ENCODE measurements at regions not wholly inside any gene's neighbourhood (a gene's known extent, or its start where the extent isn't known, plus 50 kb on each side); places are given as distances from the start of the nearest gene placed in this dataset.
A peak's percentile ranks its signal among the peaks of the same experiment; 100 is the strongest.

DNA sequence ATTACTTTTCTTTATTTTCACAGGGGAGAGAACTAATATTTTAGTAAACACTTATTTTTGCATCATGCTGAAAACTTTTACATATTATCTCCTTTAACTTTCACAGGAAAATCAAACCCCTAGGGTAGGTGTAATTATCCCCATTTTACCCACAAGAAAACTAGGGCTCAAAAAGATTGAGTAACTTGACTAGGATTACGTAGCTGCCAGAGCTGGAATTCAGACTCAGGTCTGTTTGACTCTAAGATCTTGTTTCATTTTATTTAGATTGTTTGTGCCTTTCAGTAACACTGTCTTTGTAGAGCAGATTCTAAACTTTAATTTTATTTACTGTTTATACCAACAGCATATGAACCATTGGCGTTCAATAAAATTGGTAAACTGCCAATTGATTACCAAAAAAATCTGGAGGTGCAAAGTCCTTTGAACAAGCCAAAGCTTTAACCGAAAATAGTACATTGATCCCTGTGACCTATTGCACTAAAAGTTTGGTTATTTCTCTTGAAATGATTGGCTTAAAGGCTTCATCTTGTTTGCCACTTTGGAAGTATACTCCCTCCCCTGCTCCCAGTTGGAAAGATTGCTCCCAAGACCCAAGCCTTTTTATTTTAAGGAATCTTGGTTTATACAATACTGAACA is 71.0 kb upstream of the WDR26 start:
- FAIRE-seq, result no peak

- FAIRE-seq, result no peak
These were observed 71.7 kb upstream of the WDR26 start for GRCh38 chr1:224506141-224506814.

DNA sequence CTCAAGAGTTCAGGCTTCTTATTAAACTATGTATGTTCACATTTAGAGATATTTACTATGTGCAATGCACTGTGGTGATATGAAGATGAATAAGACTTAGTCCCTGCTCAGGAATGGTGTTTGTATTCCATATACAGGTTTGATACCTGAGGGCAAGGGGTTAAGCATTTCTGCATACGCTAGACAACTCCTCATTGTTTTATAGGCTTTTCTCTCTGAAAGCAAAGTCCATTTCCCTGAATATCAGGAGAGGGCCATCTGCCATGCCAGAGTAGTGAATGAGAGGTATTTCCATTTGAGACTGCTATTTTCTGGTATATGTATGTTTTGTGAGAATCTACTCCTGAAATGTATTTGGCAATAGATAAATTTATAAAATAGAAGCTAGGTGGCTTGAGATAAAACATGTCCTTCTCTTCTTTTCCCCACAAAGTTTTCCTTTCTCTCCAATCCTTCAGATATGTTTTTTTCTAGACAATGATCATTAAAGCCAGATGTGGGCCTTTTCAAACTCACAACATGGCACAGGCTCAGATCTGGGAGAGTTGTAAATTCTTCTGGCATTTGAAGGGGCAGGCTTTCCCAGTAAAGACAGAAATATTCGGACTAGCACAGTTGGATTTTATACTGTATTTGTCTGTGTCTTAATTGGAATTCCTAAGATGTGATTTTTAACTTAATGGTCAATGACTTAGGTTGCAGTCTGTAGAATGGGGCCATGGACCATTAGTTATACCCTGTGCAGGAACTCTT is 73.3 kb upstream of the WDR26 start:
- FAIRE-seq, result no peak

DNA sequence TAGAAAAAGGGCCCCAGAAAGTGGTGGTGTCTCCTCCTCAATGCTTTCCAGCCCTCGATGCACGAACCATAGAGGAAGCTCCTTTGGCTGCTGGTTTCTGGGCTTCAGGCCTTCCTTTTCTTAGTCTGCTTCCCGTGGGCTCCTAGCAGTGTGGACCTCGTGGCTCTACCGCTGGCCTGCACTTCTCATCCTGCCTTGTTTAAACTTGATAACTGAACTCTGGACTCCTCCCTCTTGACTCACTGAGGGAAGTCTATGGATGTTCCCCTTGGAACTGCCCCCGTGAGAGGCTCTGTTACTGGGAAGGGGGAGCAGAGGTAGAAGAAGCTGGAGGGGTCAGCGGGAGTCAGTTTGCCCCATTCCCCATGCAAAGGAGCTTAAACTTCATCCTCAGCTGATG is 75.3 kb upstream of the WDR26 start:
- no peak for FAIRE-seq

- no peak for FAIRE-seq
These were observed 76.5 kb upstream of the WDR26 start for GRCh38 chr1:224510880-224511645.

GRCh38 chr1:224512600-224513151 is 78.1 kb upstream of the WDR26 start:
- no peak for FAIRE-seq

- FAIRE-seq, result no peak
These were observed 78.8 kb upstream of the WDR26 start for GRCh38 chr1:224513383-224513782.

DNA sequence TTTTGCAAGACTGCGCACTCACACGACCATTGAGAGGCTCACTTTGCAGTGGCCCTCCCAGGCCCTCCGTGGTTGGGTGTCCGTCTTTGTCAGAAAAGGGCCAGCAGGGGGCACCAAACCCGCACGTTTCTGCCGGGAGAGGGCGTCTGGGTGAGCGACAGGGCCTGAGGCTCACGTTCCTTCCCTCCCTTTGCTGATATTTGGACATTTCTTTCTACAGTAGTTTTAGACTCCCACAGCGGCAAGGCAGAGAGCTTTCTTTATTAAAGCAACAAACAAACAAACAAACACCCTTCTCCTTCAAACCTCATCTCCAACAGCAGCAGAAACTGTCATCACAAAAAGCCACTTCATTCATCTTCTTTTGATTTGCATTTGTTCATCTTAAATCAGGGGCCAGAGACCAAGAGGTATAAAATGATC is 79.2 kb upstream of the WDR26 start:
- peak; percentile 91 for FAIRE-seq

DNA sequence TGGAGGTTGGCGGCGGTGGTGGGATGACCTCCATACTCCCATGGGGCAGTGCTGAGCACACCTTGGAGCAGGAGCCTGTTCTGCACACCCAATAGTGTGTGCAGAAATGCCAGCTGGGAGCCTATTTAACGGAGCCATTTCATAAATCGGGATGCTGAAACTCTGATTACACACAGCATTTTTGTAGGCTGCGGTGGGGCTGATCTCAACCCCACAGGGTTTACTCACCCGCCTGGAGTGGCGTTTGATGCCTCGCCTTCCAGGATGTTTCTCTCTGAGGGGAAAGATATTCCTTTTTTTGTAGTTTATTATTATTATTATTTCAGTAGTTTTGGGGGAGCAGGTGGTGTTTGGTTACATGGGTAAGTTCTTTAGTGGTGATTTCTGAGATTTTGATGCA is 82.6 kb upstream of the WDR26 start:
- FAIRE-seq, result no peak

- no peak for FAIRE-seq
These were observed 83.9 kb upstream of the WDR26 start for GRCh38 chr1:224518528-224518927.

DNA sequence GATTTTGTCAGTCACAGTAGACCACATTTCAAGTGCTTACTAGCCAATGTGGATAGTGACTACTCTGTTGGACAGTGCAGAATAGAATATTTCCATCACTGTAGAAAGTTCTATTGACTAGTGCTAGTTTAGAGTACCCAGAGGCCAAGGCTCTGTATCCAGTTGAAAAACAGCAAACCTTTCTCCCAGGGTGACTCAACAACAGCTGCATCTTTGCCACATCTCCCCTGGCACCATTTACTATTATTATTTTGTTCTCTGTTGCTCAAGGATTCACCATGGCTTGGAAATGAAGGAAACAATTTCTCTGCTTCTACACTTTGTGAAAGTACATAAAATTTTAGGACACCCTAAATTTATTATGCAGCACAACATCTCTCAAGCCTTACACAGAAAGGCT is 85.3 kb upstream of the WDR26 start:
- FAIRE-seq, result no peak

- no peak for FAIRE-seq
These were observed 86.2 kb upstream of the WDR26 start for GRCh38 chr1:224520808-224521207.

GRCh38 chr1:224521904-224522734 is 87.5 kb upstream of the WDR26 start:
- no peak for FAIRE-seq

DNA sequence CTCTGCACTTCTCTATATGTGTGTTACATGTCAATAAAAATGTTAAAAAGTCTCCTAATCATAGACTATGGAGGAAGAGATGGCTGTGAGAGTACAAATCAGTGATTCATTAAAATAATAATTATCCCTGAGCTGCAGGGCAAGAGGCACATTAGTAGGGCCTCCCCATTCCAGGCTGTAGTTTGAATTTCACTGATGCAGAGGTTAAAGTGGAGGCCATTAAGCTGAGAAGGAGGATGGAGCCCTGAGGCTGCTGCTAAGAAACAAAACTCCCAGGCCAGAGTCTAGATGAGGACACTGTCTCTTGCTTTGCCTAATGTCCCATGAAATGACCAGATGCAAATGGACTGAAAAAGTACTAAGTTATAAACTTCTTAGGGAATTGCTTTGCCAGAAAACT is 89.1 kb upstream of the WDR26 start:
- FAIRE-seq, result no peak

- FAIRE-seq, result no peak
These were observed 90.1 kb upstream of the WDR26 start for GRCh38 chr1:224524679-224525078.

- FAIRE-seq, result no peak
These were observed 90.6 kb upstream of the CNIH3 start for GRCh38 chr1:224525411-224526040.

DNA sequence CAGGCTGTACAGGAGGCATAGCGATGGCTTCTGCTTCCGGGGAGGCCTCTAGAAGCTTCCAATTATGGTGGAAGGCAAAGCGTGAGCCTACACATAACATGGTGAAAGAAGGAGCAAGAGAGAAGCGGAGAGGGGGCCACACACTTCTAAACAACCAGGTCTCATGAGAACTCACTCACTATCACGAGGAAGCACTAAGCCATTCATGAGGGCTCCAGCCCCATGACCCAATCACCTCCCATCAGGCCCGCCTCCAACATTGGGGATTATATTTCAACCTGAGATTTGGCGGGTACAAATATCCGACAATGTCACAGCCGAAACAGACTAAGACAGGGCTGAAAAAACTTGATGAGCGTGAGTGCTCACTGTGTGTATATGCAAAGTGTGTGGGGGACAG is 89.3 kb upstream of the CNIH3 start:
- no peak for FAIRE-seq

DNA sequence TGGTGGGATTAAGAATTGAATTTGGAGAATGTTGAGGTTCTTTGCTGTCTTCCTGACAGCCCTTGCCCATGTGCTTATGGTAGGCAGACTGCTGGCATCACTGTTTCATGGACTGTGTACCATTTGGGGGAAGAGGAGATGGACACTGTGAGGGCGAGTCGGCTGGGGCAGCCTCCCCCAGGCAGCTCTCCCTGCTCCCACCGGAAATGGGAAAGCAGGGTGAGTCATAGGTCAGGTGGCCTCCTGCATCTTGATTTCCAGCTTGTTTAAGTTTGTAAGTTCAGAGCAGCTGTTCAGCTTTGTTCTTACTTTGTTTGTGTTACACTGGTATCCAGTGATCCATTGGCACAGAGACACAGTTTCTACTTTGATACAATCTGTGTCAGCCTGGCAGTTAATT is 87.2 kb upstream of the CNIH3 start:
- FAIRE-seq, result no peak

- no peak for FAIRE-seq
These were observed 86.3 kb upstream of the CNIH3 start for GRCh38 chr1:224529844-224530243.

GRCh38 chr1:224533517-224533916 is 82.6 kb upstream of the CNIH3 start:
- no peak for FAIRE-seq

- FAIRE-seq, result no peak
These were observed 81.4 kb upstream of the CNIH3 start for GRCh38 chr1:224534731-224535130.

DNA sequence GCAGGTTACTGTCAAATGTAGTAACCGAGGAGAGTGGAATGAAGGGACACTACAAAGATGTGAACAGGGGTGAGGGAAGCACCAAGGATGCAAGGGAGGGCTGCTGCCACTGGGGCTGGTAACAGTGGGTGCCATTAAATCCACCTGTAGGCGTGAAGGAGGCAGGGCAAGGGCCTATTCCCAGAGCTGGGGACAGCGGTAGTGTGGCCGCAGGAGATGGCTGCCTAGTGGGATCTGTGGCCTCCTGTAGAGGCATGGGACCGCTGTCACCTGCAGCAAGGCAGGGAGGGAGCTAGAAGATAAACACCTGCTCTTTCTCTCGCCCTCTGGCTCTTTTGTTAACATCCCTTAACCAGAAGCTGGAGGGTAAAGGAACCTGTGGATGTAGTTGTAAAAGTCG is 80.5 kb upstream of the CNIH3 start:
- no peak for FAIRE-seq

All from TTC549 (cell line).